IPS DF 4.7 (cell line): ENCODE measurements at regions not wholly inside any gene's neighbourhood (a gene's known extent, or its start where the extent isn't known, plus 50 kb on each side); places are given as distances from the start of the nearest gene placed in this dataset.
"Not testable (repeated sequence)": the region's sequence is repeated elsewhere in the genome, so short reads cannot be mapped to it uniquely, and the experiment has no call there.

Experiments
- DNase-seq: peaks from one replicate; pipeline ENCODE4 v3.0.0-alpha.2; 2013; ENCODE audit warnings: low spot score; ENCODE audit errors: extremely low read depth

DNA sequence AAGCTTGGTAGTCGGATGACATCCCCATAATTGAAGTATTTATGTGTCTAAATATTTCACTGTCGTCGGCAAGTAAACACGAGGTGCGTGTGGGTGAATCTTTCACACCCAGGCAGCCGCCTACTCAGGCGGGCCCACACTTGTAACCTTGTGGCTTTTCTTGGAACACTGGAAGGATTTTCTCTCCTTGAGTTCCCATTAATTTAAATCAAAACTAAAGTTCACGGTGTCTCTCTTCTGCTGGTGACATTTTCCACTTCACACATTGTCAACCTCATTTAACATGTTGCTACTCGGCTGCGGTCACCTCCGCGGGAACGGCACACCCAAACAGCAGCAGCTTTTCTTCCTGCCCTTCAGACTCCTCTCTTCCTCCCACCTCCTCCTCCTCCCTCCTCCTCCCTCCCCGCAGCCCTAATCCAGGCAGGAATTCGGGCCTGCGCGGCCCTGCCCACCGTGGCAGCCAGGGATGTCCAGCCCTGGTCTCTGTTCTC lies 336.6 kb downstream of the QKI start:
- no peak for DNase-seq

DNA sequence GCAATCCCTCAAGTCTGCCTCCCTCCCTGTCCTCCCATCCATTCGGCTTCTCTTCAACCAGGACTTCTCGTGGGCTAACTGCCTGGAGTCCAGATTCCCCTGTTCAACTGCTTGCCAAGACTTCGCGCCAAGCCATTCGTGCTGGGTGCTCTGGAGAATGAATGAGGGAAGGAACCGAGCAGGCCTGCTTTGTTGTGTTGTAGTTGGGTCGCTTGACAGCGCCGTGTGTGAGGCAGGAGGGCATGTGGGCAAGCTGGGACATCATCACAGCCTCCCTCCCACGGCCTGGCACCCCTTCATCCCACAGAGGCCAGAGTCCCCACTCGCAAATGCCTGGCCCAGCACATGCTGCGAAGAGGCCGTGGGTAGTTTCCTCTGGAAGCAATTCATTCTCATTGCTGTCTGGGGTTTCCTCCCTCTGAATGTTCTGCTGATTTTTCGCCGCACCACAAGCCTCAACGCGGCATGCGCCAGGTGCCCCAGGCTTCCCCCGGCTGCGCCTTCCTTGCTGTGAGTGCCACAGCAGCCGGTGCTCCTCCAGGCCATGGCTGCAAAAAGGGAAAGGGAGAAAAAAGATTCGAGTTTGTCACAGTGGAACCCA lies 336.0 kb downstream of the QKI start:
- DNase-seq: no peak

DNA sequence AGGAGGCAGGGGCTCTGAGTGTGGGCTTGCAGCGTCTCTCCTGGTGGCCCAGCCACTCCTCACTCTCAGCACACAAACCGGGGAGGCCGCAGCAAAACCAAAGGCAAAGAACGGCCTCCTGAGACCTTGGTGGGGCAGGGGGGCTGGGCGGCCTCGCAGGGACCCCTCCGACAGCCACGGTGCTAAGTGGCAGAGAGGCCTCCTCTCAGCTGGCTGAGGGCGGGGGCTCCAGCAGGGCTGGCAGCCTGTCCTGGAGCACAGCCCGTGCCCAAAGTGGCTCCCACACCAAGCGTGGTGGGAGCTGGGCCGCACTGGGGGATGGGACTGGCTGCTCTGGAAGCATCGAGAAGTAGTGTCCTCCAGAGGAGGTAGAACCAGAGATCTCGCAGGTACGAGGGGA lies 334.4 kb downstream of the QKI start:
- DNase-seq: no peak

DNA sequence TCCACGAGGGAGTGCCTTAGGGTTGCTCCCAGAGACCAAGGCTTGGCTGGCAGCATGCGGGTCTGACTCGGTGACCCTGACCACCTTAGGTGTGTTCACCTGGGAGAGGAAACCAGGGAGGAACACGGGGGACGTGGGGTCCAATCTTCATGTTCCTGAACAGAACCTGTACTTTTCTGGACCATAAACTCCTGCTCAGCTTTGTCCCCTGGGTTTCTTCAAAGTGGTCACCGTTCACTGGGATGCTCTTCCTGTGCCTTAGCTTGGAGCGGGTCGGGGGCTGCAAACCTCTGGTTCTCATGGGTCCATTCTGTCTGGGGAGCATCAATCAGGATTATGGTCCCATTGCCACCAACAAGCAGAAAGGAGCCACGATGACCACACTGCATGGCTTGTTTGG lies 333.5 kb downstream of the QKI start:
- DNase-seq: no peak

GRCh38 chr6:163747058-163747457 lies 332.5 kb downstream of the QKI start:
- not testable (repeated sequence) for DNase-seq

- no peak for DNase-seq
Observed at GRCh38 chr6:163745536-163746400, 331.2 kb downstream of the QKI start.

GRCh38 chr6:163744256-163744925 lies 329.9 kb downstream of the QKI start:
- DNase-seq: no peak

- DNase-seq: no peak
Observed at GRCh38 chr6:163743796-163744195, 329.3 kb downstream of the QKI start.

GRCh38 chr6:163741743-163742363 lies 327.3 kb downstream of the QKI start:
- no peak for DNase-seq

DNA sequence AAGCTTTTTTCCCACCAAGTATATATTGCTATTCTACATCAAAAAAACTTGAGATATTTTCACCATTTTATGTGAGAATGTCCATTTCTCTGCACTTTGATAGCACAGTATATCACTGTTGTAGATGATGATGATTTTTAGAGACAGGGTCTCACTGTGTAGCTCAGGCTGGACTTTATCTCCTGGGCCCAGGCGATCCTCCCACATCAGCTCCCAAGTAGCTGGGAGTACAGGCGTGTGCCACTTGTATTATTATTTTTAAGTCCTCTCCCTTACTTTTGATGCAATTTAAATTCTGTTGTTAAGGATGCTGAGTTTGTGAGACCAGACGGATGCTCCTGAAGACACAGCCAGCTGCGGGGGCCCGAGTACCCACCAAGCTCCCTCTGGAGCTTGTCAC lies 326.8 kb downstream of the QKI start:
- DNase-seq: no peak

DNA sequence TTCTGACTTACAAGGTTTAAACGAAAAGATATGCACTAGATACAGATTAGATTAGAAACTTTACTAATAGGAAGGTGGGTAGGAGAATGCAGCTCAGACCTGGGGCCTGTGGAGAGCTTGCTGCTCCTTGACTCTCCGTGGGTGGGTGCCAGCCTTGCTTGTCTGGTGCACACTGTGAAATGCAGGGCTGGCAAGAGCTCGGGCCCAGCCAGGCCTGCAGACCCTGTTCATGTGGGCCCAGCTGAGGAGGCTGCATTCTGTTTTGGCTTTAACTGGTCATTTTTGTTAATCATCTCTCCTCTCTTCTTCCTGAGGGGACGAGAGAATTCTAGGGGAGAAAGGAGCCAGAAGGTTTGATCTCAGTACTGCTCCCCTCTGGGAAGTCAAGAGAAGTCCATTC lies 325.4 kb downstream of the QKI start:
- DNase-seq: no peak

DNA sequence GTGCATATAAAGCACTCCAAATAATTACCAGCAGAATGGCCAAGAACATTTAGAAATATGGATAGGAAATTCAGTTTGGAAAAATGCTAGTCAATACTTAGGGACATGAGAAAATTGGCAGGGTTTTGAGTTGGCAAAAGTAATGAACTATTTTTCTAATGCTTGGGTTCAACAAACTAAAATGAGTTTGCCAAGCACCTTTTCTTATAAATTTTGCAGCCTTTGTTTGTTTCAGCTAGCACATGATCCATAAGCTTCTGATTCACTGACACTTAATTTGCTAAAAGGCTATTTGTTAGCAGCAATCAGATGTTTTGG lies 324.8 kb downstream of the QKI start:
- no peak for DNase-seq

- DNase-seq: no peak
Observed at GRCh38 chr6:163738725-163739407, 324.3 kb downstream of the QKI start.

GRCh38 chr6:163738304-163738703 lies 323.8 kb downstream of the QKI start:
- DNase-seq: no peak

DNA sequence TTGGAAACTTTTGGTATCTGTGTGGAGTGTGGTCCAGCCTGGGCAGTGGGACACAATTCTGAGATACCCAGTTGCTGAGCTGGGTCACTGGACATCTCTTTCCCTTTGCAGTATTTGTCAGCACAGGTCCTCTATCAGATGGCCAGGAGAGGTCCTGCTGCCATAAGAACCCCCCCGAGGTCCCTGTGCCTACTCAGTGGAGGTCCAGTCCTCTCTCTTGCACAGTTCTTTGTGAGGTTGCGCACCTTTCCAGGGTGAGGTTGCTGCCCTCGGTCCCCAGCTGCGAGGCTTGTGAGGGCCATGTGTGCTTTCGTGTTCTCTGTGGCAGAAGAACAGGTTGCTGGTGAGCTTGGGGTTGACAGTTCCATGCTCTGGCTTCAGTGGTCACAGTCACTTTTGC lies 320.6 kb downstream of the QKI start:
- no peak for DNase-seq

DNA sequence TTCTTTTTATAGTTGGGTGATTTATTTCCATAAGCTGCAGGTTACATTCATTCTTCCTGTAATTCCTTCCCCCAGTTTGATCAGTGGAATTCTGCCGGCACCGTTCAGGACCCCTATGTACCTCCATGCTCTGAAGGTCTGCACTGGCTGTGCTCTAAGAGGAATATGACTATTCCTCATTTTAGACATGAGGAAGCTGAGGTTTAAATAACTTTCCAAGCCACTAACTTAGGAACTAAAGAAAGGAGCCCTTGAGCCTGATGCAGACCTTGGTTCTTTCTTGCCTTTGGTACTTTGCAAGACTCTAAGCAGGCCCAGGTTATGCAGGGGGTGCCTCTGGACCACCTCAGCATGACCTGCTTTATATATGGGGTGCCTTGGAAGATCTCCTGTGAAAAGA lies 318.5 kb downstream of the QKI start:
- DNase-seq: no peak

- no peak for DNase-seq
Observed at GRCh38 chr6:163732479-163732878, 318.0 kb downstream of the QKI start.

- DNase-seq: not testable (repeated sequence)
Observed at GRCh38 chr6:163732014-163732351, 317.5 kb downstream of the QKI start.

DNA sequence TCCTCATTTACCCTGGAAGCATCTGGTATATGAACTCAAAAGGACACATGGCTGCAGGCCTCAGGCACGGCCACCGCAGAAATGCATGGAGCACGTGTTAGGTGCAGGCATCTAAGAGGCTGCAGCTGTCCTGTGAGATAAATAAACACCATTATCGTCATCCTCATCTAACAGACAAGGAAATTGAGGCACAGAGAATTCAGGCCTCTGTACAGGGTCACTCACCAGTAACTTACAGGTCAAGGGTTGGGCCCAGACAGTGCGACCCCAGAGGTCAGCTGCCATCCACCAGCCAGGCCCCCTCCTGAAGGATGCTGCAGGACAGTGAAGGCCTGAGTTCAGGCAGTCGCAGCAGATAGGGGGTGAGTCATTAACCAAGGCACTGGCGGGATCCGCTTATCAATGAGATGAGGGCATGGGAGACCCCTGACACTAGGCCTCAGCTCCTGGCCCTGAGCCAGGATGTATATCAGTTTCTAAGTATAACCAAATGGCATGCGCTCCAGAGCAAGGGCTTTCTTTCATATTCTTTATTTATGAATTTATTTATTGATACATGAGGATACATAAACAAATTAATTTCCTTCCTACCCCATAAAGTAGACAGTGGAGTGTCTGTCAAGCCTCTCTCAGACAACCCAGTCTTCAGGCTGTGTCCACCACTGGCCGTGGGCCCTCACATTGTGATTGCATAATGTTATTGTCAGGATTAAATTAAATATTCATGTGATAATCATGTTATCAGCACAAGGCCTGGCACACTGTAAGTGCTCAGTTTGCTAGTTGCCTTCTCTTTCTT lies 316.9 kb downstream of the QKI start:
- no peak for DNase-seq

DNA sequence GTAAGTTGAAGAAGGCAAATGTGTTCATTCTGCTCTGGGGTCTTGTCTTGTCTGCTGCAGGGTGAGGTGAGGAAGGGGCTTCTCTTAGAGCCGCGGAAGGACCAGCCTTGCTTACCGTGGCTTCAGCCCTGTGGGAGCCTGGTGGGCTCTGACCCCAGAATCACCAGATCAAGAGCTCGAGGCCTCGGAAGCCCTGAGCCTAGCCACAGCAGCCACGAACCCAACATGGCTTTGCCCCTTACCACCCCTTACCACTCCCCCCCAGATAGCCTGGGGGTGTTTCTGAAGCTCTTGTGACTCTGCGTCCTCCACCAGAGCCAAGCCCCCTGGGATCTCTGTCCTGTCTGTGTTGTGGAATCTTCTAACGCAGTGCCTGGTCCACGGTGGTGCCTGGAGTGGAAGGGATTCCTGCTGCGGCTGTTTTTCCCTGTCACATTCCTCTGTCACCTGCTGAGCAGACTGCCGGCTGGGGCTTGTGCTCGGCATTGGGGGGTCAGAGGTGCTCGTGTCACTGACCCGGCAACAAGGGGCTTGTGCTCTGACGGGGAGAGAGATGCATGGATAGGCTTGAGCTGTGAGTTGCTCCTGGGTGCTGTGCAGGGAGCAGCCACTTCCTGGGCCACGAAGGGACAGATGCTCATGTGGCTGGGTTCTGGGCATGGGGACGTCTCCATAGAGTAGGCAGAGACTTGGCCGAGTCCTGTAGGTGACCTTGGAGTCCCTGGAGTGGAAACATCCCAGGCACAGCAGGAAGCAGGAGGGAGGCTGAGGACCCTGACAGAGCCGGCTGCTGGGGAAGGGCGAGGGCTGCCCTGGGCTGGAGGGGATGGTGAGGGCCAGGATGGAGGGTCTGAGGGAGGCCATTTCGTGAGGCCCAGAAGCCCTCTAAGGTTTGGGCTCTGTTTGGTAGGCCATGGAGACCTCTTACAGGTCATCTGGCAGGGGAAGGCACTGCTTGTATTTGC lies 316.0 kb downstream of the QKI start:
- no peak for DNase-seq
